ENCODE measurements at regions not wholly inside any gene's neighbourhood (a gene's known extent, or its start where the extent isn't known, plus 50 kb on each side); places are given as distances from the start of the nearest gene placed in this dataset.
A peak's percentile ranks its signal among the peaks of the same experiment; 100 is the strongest.
"Not testable (repeated sequence)": the region's sequence is repeated elsewhere in the genome, so short reads cannot be mapped to it uniquely, and the experiment has no call there.

DNA sequence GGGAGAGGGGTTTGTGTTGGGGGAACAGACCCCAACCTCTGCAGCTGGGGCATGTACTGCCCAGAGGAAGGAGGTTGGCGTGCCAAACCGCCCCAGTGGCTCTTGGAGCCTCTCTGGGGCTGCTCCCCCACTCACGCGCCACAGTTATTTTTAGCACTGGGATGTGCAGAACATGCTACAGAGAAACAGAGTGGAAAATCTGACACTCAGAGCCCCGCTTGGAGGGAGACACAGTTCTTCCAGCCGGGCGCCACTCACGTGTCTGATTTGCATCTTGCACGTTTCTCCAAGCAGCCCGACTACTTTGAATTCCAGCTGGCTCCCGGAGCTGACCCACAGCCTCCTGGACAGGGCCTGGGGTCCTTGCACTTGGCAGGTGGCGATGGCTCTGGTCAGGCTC lies 182.0 kb downstream of the RPS24 start:
- Histone ChIP-seq H3K27ac (no peak overlapping the region), H3K36me3 (no peaks in the 10 kb centered on the region), H3K9me3 (no peaks in the 10 kb centered on the region), H3K4me1 (no peaks in the 10 kb centered on the region), H3K27me3 (no peaks in the 10 kb centered on the region), H3K4me3 (no peak overlapping the region)
- WGBS (ENCODE audit: insufficient coverage, low coverage, low lambda C conversion rate, missing lambda C conversion rate), result 36% methylated on average over 5 of the region's 12 CpGs
- intact Hi-C loops (cut with DNase I), result no loop called here
- ATAC-seq (peak in 3 of 4 donors; percentile 22 to 41 (median 24)), DNase-seq (no peak)
- TF ChIP-seq, protein P1, sequence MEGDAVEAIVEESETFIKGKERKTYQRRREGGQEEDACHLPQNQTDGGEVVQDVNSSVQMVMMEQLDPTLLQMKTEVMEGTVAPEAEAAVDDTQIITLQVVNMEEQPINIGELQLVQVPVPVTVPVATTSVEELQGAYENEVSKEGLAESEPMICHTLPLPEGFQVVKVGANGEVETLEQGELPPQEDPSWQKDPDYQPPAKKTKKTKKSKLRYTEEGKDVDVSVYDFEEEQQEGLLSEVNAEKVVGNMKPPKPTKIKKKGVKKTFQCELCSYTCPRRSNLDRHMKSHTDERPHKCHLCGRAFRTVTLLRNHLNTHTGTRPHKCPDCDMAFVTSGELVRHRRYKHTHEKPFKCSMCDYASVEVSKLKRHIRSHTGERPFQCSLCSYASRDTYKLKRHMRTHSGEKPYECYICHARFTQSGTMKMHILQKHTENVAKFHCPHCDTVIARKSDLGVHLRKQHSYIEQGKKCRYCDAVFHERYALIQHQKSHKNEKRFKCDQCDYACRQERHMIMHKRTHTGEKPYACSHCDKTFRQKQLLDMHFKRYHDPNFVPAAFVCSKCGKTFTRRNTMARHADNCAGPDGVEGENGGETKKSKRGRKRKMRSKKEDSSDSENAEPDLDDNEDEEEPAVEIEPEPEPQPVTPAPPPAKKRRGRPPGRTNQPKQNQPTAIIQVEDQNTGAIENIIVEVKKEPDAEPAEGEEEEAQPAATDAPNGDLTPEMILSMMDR (IDR thresholded peaks at IDR 0.05), result no peak
- TF ChIP-seq POLR2A (IDR thresholded peaks at IDR 0.05), result no peak

DNA sequence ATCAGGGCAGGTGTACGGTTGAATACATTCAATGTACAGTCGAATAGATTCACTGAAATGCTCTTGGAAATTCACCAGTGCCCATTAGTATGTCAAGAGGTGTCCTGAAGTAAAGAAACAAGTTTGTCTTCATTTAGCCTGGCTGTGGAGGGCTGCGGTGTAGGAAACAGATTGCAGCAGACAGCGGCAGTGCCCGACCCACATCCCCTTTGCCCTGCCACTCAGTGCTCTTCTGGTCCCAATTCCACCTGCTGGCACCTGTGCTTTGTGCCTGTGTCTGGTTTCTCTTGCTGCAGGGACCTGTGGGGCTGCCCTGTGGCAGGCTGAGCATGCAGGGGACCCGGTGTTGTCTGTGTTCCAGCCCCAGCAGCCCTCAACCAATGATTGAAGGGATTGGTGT lies 183.7 kb downstream of the RPS24 start:
- no peaks in the 10 kb centered on the region for H3K4me1 ChIP-seq
- no peak for ATAC-seq
- intact Hi-C loops (cut with DNase I), result no loop called here
- no peaks in the 10 kb centered on the region for H3K27me3 ChIP-seq
- DNase-seq, result no peak
- 62% methylated on average over 3 of the region's 6 CpGs for WGBS (ENCODE audit: insufficient coverage, low coverage, low lambda C conversion rate, missing lambda C conversion rate)
- H3K4me3 ChIP-seq, result no peak overlapping the region
- no peaks in the 10 kb centered on the region for H3K9me3 ChIP-seq
- no peak for TF ChIP-seq POLR2A (IDR thresholded peaks at IDR 0.05)
- TF ChIP-seq, protein P1 (IDR thresholded peaks at IDR 0.05), result no peak
- H3K27ac ChIP-seq, result no peak overlapping the region
- H3K36me3 ChIP-seq, result no peaks in the 10 kb centered on the region

DNA sequence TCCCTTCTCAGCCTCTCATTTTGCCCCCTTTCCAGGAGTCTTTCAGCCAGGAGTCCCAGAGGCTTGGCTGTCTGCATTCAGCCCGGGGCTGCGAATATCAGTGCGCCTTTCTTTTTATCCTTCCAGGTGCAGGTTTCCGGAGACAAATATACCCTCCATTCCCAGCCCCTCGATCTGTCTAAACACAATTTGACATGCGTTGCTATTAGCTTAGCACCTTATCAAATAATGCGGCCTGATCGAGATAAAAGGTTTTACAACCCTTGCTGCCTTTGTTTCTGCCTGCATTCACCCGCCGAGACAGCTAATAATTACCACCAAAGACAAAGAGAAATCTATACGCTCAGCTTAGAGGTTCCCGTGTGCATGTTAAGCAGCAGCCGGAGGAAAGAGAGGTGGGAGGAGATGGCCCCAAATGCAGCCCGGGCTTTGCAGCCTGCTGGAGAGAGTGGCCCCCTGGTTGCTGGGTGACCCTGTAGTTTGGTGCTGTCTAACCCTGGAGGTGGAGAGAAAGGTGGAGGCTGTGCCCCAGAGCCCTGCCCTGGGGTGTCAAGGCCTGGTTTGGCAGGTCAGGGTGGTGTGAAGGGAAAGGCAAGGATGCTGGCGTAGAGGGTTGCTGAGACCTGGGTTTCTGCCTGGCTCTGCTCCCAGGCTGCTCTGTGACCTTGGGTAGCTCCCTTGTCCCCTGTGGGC lies 185.3 kb downstream of the RPS24 start:
- intact Hi-C loops (cut with DNase I), result no loop called here
- no peaks in the 10 kb centered on the region for H3K4me1 ChIP-seq
- no peaks in the 10 kb centered on the region for H3K27me3 ChIP-seq
- TF ChIP-seq POLR2A (IDR thresholded peaks at IDR 0.05), result no peak
- TF ChIP-seq, protein P1 (IDR thresholded peaks at IDR 0.05), result no peak
- WGBS (ENCODE audit: insufficient coverage, low coverage, low lambda C conversion rate, missing lambda C conversion rate), result 45% methylated on average over 15 of the region's 15 CpGs
- no peak overlapping the region for H3K4me3 ChIP-seq
- no peak overlapping the region for H3K27ac ChIP-seq
- H3K9me3 ChIP-seq, result no peaks in the 10 kb centered on the region
- ATAC-seq (no peak), DNase-seq (no peak)
- H3K36me3 ChIP-seq, result no peaks in the 10 kb centered on the region

DNA sequence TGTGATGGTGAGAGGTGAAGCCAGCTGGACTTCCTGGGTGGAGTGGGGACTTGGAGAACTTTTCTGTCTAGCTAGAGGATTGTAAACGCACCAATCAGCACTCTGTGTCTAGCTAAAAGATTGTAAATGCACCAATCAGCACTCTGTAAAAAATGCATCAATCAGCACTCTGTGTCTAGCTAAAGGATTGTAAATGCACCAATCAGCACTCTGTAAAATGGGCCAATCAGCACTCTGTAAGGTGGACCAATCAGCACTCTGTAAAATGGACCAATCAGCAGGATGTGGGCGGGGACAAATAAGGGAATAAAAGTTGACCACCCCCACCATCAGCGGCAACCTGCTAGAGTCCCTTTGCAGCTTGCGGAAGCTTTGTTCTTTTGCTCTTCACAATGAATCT lies 185.9 kb downstream of the RPS24 start:
- ATAC-seq; DNase-seq; H3K9me3 ChIP-seq; H3K4me3 ChIP-seq; H3K27ac ChIP-seq; H3K36me3 ChIP-seq; intact Hi-C loops (cut with DNase I); H3K4me1 ChIP-seq; H3K27me3 ChIP-seq: not testable (repeated sequence)
- WGBS (ENCODE audit: insufficient coverage, low coverage, low lambda C conversion rate, missing lambda C conversion rate), result 35% methylated on average over 2 of the region's 4 CpGs

DNA sequence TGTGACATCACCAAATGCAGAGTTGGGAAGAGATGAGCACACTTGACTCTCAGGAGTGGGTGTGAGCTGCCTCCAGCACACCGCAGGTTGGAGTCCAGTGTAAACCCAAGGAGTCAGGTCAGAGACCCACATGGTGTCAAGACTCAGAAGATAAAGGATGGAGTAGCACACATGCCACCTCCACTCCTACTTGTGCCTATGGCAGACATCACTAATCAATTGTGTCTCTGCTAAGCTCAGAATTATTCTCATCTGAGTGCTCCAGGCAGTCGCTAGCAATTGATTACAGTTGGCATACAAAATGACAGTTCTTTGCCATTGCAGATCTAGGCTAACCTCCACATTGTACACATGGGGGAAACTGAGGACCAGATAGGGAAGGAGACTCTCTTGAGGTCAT lies 187.1 kb downstream of the RPS24 start:
- WGBS (ENCODE audit: insufficient coverage, low coverage, low lambda C conversion rate, missing lambda C conversion rate), result 80% methylated on average over 1 of the region's 2 CpGs
- intact Hi-C loops (cut with DNase I), result no loop called here

More for the DNA sequence above, 187.1 kb downstream of the RPS24 start:
- no peaks in the 10 kb centered on the region for H3K4me1 ChIP-seq
- DNase-seq (no peak), ATAC-seq (no peak)
- H3K27ac ChIP-seq, result no peak overlapping the region
- H3K4me3 ChIP-seq, result no peak overlapping the region
- TF ChIP-seq, protein P1 (IDR thresholded peaks at IDR 0.05), result no peak
- TF ChIP-seq POLR2A (IDR thresholded peaks at IDR 0.05), result no peak
- H3K27me3 ChIP-seq, result no peaks in the 10 kb centered on the region
- H3K36me3 ChIP-seq, result no peaks in the 10 kb centered on the region
- H3K9me3 ChIP-seq, result no peaks in the 10 kb centered on the region

Data from right lobe of liver (tissue), 6 donors.